ENCODE measurements at regions not wholly inside any gene's neighbourhood (a gene's known extent, or its start where the extent isn't known, plus 50 kb on each side); places are given as distances from the start of the nearest gene placed in this dataset.

DNA sequence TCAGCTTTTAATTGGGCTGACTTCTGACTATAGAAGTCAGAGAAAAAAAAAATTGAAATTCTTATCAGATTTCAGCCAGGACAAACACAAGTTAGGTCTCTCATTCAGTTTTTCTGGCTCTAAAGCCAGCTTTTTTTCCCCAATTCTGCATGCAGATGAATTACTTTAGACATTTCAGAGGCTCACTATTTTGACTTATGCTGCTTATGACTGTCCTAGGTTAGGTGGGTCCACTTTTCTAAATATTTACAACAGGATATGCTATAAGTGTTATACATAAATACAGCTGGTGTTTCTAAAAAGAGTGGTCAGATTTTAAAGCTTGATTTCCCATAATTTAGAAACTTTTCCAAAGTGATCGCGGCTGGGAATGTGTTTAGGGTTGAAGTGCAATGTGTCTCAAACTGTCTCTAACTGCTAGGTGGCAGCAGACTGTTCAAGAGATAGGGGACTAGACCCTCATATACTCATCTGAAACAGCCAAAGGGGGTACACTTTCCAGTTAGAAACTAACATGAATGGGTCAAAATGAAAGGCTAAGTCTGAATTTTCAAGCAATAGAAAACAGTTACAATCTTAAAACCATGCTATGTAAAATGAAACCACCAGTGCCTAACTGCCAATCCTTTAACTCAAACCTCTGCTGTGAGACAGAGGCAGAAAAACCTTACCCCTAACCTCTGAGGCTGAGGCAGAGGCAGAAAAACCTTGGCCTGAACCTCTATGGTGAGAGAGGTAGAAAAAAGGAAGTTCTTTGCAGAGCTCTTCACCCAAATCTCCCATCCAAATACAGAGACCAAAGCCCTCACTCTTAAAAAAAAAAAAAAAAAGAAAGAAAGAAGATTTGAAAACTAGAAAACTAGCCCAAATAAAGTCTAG lies 596.0 kb downstream of the NTRK3 start:
- CTCF ChIA-PET, result interaction anchor here (0.6 kb wide), 1 partner anchor 1028 kb away, joined by 7 read pairs; no protein-coding TSS in a partner anchor
- POLR2A ChIA-PET, result no interaction called here
- no peak for DNase-seq (ENCODE audit: extremely low spot score)
- no peak for TF ChIP-seq FOXA1 (IDR thresholded peaks at IDR 0.05)
- TF ChIP-seq FOXM1 (IDR thresholded peaks at IDR 0.05; ENCODE audit: borderline replicate concordance), result no peak
- TF ChIP-seq, protein P1, sequence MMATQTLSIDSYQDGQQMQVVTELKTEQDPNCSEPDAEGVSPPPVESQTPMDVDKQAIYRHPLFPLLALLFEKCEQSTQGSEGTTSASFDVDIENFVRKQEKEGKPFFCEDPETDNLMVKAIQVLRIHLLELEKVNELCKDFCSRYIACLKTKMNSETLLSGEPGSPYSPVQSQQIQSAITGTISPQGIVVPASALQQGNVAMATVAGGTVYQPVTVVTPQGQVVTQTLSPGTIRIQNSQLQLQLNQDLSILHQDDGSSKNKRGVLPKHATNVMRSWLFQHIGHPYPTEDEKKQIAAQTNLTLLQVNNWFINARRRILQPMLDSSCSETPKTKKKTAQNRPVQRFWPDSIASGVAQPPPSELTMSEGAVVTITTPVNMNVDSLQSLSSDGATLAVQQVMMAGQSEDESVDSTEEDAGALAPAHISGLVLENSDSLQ (IDR thresholded peaks at IDR 0.05), result no peak
- no peak for TF ChIP-seq ELF4 (IDR thresholded peaks at IDR 0.05)
- no peak for TF ChIP-seq LEF1 (IDR thresholded peaks at IDR 0.05; ENCODE audit: borderline replicate concordance)
- TF ChIP-seq FOXK2 (IDR thresholded peaks at IDR 0.05), result no peak
- TF ChIP-seq L3MBTL2 (conservative IDR thresholded peaks at IDR 0.05), result no peak
- TF ChIP-seq HDGF (IDR thresholded peaks at IDR 0.05; ENCODE audit: borderline replicate concordance), result no peak

DNA sequence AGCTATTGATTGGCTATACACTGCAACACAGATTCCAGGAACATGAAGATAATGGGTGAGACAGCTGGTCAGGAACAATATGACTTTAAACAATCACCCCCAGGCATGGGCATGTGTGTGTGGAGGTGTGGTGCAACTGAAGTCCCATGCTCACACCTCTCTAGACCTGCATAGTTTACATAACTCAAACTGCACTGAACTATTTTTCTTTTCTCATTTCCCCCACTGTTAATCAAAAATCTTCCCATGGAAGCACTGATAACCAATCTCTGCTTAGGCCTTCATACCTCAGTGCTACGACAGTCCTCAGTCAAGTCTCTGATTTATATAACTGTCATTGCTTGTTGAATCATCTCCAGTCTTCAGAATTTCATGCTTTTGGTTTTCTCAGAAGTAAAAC lies 600.2 kb downstream of the NTRK3 start:
- ChIA-PET POLR2A (no interaction called here), CTCF (no interaction called here)
- no peak for TF ChIP-seq ZNF384 (IDR thresholded peaks at IDR 0.05)
- TF ChIP-seq FOXM1 (IDR thresholded peaks at IDR 0.05; ENCODE audit: borderline replicate concordance), result no peak
- no peak for TF ChIP-seq L3MBTL2 (conservative IDR thresholded peaks at IDR 0.05)
- TF ChIP-seq ARNT (IDR thresholded peaks at IDR 0.05), result no peak
- TF ChIP-seq, protein P1 (IDR thresholded peaks at IDR 0.05), result no peak
- no peak for TF ChIP-seq TARDBP (IDR thresholded peaks at IDR 0.05)
- TF ChIP-seq NFRKB (IDR thresholded peaks at IDR 0.05), result no peak
- TF ChIP-seq BHLHE40 (IDR thresholded peaks at IDR 0.05; ENCODE audit: borderline replicate concordance), result no peak
- no peak for TF ChIP-seq SP1 (IDR thresholded peaks at IDR 0.05)
- no peak for TF ChIP-seq FOXA1 (IDR thresholded peaks at IDR 0.05)
- TF ChIP-seq FOXK2 (IDR thresholded peaks at IDR 0.05), result no peak
- no peak for TF ChIP-seq ELF4 (IDR thresholded peaks at IDR 0.05)
- no peak for TF ChIP-seq SUZ12 (IDR thresholded peaks at IDR 0.05)
- TF ChIP-seq HDGF (IDR thresholded peaks at IDR 0.05; ENCODE audit: borderline replicate concordance), result no peak
- no peak for TF ChIP-seq LEF1 (IDR thresholded peaks at IDR 0.05; ENCODE audit: borderline replicate concordance)
- no peak for TF ChIP-seq CTBP1 (IDR thresholded peaks at IDR 0.05; ENCODE audit: borderline replicate concordance)
- DNase-seq (ENCODE audit: extremely low spot score), result no peak

DNA sequence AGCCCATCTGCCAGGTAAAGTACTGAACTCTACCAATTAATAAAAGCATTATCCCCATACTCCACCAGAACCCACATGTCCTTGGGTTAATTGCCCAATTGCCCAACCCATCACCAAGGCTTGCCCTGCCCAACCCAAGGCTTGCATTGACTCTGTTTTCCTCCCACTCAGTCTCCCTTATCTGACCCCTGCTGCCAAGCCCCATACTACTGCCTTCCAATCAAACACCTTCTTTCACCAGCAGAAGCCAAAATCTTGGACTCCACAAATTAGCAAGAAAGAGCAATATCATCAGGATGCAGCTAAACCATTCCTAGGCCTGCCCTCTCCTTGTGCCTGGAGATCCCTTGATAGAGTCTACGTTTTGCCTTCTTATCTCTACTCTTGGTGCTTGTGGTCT lies 602.9 kb downstream of the NTRK3 start:
- TF ChIP-seq BHLHE40 (IDR thresholded peaks at IDR 0.05; ENCODE audit: borderline replicate concordance) (no peak), ELF4 (IDR thresholded peaks at IDR 0.05) (no peak), CTBP1 (IDR thresholded peaks at IDR 0.05; ENCODE audit: borderline replicate concordance) (no peak), SP1 (IDR thresholded peaks at IDR 0.05) (no peak), ARNT (IDR thresholded peaks at IDR 0.05) (no peak), FOXM1 (IDR thresholded peaks at IDR 0.05; ENCODE audit: borderline replicate concordance) (no peak), L3MBTL2 (conservative IDR thresholded peaks at IDR 0.05) (no peak), HDGF (IDR thresholded peaks at IDR 0.05; ENCODE audit: borderline replicate concordance) (no peak), TARDBP (IDR thresholded peaks at IDR 0.05) (no peak), LEF1 (IDR thresholded peaks at IDR 0.05; ENCODE audit: borderline replicate concordance) (no peak), ZNF384 (IDR thresholded peaks at IDR 0.05) (no peak), NFRKB (IDR thresholded peaks at IDR 0.05) (no peak), SUZ12 (IDR thresholded peaks at IDR 0.05) (no peak), FOXA1 (IDR thresholded peaks at IDR 0.05) (no peak), FOXK2 (IDR thresholded peaks at IDR 0.05) (no peak)
- TF ChIP-seq, protein P1 (IDR thresholded peaks at IDR 0.05), result no peak
- DNase-seq (ENCODE audit: extremely low spot score), result no peak
- ChIA-PET POLR2A (no interaction called here), CTCF (no interaction called here)

DNA sequence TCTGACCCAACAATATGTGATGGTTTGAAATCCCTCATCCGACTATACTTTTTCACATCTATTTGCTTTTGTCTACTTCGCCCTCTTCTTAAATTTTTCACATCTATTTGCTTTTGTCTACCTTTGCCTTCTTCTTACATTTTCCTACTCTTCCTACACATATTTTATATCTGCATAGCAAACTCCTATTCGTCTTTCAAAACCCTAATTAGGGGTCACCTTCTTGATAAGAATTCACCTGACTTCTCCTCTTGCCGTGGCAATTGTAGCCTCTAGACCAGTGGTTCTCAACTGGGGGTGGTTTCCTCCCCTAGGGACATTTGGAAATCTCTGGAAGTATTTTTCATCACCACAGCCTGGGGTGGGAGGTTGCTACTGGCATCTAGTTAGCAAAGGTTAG lies 607.4 kb downstream of the NTRK3 start:
- POLR2A ChIA-PET, result no interaction called here
- TF ChIP-seq, protein P1 (IDR thresholded peaks at IDR 0.05), result no peak
- TF ChIP-seq NFRKB (IDR thresholded peaks at IDR 0.05) (no peak), CTBP1 (IDR thresholded peaks at IDR 0.05; ENCODE audit: borderline replicate concordance) (no peak), HDGF (IDR thresholded peaks at IDR 0.05; ENCODE audit: borderline replicate concordance) (no peak), ARNT (IDR thresholded peaks at IDR 0.05) (no peak), LEF1 (IDR thresholded peaks at IDR 0.05; ENCODE audit: borderline replicate concordance) (no peak), BHLHE40 (IDR thresholded peaks at IDR 0.05; ENCODE audit: borderline replicate concordance) (no peak)
- DNase-seq (ENCODE audit: extremely low spot score), result no peak
- CTCF ChIA-PET, result no interaction called here

DNA sequence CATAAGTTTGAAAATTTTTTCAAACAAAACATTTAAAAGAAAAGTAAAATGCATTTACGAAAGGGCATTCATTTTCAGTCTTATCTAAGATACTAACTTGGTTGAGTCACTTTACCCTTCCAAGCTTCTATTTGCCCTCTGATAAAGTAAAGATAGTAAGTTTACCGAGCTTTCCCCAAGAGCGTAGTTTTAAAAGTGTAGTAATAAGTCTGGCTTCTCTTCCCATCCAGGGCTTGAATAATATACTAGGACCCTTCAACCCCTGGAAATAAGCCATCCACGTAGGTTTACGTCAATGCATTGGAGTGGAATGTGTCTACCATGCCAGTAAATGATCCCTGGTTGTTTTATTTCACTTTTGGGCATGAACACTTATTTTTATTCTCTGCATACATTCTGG lies 608.3 kb downstream of the NTRK3 start:
- ChIA-PET CTCF (no interaction called here), POLR2A (no interaction called here)
- TF ChIP-seq L3MBTL2 (conservative IDR thresholded peaks at IDR 0.05) (no peak), SUZ12 (IDR thresholded peaks at IDR 0.05) (no peak), BHLHE40 (IDR thresholded peaks at IDR 0.05; ENCODE audit: borderline replicate concordance) (no peak), ZNF384 (IDR thresholded peaks at IDR 0.05) (no peak), TARDBP (IDR thresholded peaks at IDR 0.05) (no peak), FOXM1 (IDR thresholded peaks at IDR 0.05; ENCODE audit: borderline replicate concordance) (no peak), FOXA1 (IDR thresholded peaks at IDR 0.05) (no peak)
- TF ChIP-seq, protein P1 (IDR thresholded peaks at IDR 0.05), result no peak
- no peak for DNase-seq (ENCODE audit: extremely low spot score)
